HG02642 (cell line): ENCODE measurements at regions not wholly inside any gene's neighbourhood (a gene's known extent, or its start where the extent isn't known, plus 50 kb on each side); places are given as distances from the start of the nearest gene placed in this dataset.

Experiments used
- ATAC-seq: cut with Tn5 transposase; IDR thresholded peaks from one replicate; pipeline ENCODE4 v1.9.1; 2021; ENCODE audit warnings: mild to moderate bottlenecking; ENCODE audit not compliant: unreplicated experiment, poor library complexity

- ATAC-seq, result no peak
These were observed 494.7 kb downstream of the CD83 start for GRCh38 chr6:14612016-14612980.

DNA sequence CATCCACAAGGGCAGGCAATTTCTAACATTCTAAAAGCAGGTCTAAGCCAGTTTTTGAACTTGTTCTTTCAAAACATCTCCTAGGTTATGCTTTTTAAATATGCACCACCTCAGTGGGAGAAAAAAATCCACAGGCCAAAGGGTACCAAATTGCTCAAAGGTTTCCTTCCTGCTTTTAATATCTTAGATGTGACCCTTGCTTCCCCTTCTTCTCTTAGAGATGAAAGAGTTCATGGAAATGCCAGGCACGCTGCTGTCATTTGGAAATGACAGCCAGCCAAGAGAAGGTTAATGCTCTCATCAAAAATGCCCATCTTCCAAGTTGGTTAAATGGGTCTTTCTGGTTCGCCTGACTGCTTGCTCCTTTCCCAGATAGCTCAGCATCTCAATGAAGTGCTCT is 497.1 kb downstream of the CD83 start:
- ATAC-seq, result no peak

DNA sequence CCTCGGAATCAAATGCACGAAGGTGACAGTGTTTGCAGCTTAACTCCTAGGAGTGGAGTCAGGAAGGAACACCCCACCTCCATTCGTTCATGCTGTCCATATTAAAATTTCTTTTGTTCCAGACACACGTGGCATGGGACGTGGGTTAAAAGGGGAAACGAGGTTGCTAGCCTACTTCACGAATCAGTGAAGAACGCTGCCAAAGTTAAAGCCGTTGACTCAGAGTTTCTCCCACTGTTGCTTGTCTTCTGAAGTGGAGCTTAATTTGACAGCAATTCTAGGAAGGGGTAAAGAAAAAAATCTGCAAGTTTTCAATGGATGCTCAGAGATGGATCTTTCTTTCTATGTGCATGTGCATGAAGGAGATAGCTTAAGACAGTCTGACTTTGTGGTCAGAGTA is 499.1 kb downstream of the CD83 start:
- no peak for ATAC-seq

GRCh38 chr6:14618759-14619418 is 501.3 kb downstream of the CD83 start:
- no peak for ATAC-seq

GRCh38 chr6:14619419-14619781 is 501.8 kb downstream of the CD83 start:
- no peak for ATAC-seq

- ATAC-seq, result no peak
These were observed 502.9 kb downstream of the CD83 start for GRCh38 chr6:14620522-14620921.

- ATAC-seq, result no peak
These were observed 503.9 kb downstream of the CD83 start for GRCh38 chr6:14621518-14621917.

- ATAC-seq, result no peak
These were observed 504.5 kb downstream of the CD83 start for GRCh38 chr6:14622085-14622484.

- no peak for ATAC-seq
These were observed 505.4 kb downstream of the CD83 start for GRCh38 chr6:14622909-14623505.

DNA sequence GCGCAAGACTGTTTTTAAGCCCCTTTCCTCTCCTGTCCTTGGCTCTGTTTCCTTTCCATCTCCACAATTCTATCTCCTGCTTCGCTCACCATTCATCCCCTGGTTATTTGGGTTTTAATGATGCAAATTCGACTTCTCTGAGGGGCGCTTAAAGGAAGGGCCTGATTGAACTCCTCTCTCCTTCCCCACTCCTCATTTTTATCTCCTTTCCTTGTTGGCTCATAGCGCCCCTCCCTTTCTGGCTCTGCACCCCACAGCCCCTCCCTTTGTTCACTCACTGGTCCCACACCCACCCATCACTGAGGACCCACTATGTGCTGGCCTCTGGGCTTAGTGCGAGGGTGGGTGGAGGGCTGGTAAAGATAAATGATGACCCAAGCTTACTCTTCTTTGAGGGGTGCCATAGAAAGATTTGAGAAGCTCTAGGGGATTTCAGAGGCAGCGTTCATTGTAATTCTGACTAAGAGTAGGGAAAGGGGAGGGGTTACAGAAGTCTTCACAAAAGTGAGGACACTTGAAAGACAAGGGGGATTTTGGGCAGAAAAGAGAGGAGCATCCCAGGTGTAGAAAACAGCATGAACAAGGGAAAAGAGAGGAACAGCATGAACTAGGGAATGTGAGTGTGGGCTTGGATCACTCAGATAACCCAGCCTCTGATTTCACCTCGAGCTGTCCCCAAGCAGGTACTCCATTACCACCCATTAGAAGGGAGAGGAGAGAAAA is 507.8 kb downstream of the CD83 start:
- ATAC-seq, result no peak

DNA sequence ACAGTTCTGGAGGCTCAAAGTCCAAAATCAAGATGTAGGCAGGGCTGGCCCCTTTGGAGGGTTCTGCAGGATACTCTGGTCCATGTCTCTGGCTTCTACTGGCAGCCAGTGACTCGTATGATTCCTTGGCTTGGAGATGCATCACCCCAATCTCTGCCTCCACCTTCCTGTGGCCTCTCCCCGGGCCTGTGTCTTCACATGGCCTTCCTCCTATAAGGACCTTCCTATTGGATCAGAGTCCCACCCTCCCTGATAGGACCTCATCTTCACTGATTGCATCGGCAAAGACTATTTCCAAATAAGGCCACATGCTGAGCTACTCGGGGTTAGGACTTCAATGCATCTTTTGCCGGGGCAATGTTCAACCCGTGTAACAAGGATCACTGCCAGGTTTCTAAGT is 509.0 kb downstream of the CD83 start:
- ATAC-seq, result no peak

- no peak for ATAC-seq
These were observed 512.4 kb downstream of the CD83 start for GRCh38 chr6:14630016-14630415.

DNA sequence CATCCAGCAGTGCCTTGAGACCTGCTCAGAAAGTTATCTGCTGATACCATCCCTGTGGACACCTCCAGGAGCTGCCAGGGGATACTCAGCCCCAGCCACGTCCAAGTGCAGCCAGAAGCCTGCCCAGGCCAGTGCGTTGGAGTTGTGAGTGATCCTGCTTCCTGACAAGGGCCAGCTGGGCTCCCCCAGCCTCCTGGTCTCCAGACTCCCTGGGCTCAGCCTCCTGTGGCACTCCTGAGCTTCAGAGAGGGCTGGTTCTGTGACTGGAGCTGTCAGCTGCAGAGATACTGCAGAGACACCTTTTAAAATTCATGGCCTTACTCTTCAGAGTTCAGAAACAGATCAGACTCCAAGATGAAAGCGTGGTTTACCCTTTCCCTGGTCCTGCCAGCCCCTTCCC is 515.9 kb downstream of the CD83 start:
- no peak for ATAC-seq

DNA sequence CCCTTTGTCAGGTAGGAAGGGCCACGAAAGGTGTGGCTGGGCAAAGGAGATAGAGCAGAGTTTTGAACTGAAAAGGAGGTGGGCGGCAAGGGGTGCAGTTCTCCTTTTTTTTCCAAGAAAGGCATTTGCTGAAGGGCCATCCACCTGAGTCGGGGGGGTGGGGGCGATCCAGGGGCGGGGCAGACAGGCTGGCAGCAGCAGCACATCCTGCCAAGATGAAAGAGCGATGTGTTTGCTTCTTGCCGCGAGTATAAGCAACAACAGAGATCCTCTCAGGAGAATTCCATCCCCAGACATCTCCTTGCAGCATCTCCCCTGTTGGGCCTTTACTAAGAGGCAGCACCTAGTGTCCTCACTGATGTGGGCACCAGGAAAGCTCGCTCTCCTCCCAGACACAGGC is 516.5 kb downstream of the CD83 start:
- ATAC-seq, result no peak

DNA sequence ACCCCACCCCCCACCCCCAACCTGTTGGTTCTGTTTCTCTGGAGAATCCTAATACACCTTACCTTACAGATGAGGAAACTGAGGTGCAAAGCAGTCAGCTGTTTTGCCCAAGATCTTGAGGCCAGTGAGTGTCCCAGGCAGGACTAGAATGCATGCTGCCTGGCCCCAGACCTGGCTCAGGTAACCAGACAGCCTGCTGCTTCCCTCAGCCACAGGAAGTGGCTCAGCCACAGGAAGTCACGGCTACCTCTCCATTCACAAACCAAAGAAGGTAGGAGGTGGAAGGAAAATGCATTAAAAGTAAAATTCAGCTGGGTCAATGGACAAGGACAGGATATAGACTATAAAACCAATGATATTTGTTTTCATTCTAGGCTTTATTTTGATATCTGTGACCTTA is 517.6 kb downstream of the CD83 start:
- ATAC-seq, result no peak

GRCh38 chr6:14635934-14636591 is 518.5 kb downstream of the CD83 start:
- ATAC-seq, result peak; percentile 65

DNA sequence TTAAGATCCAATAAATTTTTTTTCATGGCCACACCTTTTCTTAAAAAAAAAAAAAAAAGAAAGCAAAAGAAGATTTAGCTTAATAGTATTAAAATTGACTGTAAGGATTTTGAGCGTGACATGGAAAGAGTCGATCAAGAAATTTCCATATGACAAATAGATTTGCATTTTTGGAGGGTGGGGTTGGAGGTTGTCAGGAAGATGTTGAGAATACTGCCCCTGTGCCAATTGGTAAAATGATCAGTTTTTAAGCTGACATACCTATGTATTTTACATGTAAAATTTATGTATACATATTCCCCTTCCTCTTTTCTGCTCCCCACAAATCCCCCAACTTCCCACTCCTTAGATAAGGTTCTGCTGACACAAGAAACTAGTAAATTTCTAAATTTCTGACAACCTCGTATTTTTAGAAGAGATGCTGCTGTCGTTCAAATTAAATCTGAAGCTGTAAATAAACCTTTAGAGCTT is 520.9 kb downstream of the CD83 start:
- no peak for ATAC-seq

DNA sequence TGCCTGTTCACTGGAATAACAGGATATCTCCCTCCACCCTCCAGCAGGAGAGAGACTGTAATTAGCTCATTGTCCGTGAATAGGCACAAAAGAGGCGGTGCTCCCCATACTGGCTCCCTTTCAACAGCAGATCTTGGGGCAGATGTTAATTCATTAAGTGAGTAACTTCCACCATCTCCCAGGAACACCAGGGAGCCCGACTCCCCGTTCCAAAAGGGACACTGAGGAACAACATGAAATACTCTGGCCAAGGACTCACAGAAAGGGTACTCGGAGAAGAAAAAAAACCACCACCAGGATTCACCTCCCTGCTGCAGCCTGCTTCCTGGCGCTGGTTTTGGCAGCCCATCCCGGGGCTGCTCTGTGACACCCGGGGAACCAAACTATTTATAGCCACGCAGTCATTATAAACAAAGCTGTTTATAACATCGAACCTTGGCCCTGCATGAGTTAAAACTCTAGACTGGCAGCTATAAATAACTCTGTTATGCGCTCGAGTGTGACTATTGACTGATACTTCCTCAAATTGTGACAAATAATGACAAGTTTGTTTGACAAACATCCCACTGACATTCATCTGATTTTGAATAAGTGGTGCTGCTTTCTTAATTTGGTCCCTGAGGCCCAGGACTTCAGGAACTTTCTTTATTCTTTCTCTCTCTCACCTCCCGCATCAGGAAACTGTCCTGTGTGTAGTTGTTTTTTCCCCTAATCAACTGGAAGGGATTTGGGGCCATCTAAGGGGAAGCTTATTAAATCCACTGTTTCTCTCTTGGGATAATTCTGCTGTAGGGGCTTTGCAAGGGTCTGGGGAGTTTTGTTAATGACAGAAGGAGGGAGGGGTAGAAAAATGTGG is 521.6 kb downstream of the CD83 start:
- no peak for ATAC-seq

DNA sequence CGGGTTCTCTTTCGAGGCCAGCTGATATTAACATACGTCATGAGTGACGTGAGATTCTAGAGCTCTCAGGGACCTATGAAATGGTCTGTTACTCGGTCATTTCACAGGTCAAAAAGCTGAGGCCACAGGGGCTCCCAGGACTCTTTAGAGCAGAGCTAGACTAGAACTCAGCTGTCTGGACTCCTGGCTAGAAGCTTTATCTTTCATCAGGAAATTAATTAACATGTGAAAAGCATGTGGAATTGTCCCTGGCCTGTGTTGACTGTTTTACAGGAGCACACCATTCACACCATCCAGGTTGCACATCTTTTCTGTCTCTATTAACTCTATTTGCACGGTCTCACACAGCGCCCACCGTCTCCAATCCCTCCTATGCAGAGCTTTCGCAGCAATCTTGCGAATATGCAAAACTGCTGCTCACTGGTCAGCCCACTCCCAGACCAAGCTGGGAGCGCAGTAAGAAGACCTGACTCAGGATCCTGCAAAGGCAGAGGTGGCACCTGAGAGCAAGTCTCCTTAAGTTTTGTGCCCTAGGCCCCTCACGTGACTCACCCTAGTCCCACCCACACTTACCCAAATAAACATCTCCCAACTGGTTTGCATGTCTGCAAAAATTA is 522.5 kb downstream of the CD83 start:
- ATAC-seq, result no peak
